ENCODE measurements at regions not wholly inside any gene's neighbourhood (a gene's known extent, or its start where the extent isn't known, plus 50 kb on each side); places are given as distances from the start of the nearest gene placed in this dataset.

DNA sequence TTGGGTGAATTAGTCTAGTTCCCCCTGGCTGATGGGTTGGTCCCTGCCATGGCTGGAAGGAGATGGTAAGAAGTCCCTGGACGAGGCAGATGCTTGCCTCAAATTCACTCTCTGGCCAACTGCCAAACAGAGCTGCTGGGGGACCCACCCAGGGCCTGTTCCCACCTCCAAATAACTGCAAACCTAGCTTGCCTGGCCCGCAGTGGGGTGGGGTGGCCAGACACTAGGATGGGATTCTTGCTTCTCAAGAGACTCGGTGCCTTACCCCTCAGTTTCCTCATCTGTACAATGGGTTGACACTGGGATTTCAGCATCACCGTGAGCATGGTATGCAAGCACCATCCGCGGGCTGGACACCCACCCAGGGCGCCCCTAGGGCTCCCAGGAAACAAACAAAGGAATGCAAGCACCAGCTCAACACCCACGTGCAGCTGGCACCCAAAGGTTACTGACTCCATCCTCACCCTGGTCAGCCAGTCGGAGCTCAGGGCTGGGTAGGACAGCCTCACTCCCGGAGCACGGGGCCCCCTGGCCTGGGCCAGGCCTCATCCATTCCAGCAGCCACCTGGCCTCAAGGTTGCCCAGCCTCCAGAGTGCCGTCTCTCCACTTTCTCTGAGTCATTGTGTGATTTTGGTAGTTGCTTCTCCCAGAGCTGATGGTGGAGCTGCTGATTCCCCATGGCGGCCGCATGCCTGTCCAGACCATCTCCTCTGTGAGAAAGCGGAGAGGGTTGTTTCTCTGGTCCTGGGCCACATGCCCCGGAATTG, 205.2 kb upstream of the RTL1 start:
- DNase-seq (ENCODE audit: low read depth in 2 of 2): no peak

DNA sequence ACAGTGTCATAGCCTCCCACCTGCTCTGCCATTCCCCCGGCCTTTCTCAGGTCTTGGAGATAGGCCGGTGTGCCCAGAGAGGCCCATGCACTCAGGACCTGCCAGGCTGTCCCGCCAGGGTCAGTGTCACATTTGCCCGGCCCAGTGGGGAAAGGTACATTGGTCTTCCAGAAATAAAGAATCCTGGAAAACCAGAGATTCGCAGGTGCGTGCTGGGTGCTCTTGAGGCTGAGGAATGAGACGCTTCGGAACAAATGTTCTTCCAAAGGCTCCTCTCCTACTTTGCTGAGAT, 205.8 kb upstream of the RTL1 start:
- DNase-seq (ENCODE audit: low read depth in 2 of 2): no peak

DNA sequence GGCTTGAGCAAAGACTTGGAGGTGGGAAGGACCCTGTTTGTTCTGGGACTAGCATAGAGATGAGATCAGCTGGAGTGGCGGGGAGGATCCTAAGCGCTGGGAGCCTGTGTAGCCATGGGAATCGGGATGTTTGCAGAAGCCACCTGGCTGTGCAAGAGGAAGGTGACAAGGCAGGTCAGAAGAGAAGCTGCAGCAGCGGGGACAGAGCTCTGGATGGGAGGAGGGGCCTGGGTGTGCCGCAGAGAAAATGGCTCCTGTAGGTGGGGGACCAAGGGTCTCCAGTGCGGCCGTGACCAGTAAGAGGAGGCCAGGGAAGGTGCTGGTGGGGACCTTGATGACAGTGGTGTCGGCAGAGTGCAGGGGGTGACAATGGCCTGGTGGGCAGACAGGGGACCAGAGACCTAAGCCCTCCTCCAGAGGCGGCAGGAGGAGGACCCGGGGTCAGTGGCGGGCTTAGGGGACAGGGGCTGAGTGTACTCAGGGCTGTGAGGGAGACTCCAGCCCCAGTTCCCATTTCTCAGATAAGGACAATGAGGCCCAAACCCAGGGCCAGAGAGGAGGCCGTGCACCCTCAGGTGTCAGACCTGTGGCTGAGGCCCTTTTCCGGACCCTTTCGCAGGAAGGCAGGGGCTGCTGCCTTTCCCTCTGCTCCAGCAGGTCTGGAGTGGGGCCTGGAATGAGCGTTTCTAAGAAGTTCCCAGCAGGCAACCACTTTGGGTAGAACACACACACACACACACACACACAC, 206.6 kb upstream of the RTL1 start:
- no peak for DNase-seq (ENCODE audit: low read depth in 2 of 2)

DNA sequence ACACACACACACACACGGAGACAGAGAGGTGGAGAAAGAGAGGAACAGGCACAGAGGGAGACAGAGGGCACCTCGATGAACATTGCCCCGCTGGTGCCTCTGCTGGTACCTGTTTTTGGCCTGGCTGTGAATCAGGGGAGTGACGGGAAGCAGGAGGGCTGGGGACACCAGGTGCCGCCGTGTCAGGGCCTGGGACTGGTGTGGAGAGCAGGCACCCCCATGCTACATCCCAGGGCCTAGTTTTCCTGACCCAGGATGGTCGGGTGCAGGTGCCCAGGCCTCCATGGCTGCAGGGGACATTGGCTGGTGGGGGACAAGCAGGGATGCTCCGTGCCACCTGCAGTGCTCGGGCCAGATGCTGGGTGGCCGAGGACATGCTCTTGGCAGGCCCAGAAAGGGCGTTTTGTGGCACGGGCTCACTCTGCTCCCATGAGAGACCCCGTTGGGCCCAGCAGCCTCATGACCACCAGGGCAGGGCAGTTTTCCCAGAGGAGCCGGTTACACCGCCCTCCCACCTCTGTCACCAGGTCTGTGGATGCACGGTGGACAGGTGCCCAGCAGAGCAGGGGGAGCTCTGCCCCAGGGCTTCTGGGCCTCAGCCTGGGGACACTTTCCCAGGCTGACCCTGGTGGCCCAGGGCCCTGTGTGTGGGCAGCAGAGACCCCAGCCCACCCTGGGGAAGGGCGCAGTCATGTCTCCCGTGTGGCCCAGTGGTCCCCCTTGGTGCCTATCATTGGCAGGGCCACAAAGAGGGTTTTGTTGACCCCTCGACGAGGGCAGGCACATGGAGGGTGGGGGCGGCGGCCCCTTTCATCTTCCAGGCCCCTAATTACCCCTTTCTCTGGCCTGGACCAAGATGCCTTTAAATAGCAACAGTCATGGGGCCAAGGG, 207.5 kb upstream of the RTL1 start:
- no peak for DNase-seq (ENCODE audit: low read depth in 2 of 2)

DNA sequence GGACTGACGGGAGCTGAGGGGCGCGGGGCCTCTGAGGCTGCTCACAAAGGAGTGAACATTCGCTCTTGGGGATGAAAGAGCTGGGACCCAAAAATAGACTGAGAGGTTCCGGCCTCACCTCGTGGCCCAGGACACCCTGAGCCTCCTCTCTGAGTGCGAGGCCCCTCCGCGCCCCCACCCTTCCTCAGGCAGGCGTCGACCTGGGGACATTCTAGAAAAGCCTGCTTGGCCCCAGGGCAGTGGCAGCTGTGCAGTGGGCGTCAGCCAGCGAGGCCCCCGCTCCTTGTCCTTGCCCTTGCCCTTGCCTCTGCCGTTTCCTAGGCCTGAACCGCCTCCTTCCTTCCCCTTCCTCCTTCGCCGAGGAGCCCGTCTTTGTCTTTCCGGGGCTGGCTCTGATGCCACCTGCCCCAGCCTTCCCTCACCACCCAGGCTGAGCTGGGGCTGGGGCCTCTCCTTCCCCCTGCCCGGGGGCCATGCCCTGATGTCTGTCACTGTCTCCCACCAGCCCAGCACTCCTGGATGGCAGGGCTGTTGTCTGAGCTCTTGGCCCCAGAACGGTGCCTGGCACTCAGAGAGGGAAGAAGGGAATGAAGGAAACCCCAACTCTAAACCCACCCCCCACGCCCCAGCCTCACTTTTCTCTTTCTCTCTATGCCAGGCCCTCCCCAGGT, 208.2 kb upstream of the RTL1 start:
- no peak for DNase-seq (ENCODE audit: low read depth in 2 of 2)

DNA sequence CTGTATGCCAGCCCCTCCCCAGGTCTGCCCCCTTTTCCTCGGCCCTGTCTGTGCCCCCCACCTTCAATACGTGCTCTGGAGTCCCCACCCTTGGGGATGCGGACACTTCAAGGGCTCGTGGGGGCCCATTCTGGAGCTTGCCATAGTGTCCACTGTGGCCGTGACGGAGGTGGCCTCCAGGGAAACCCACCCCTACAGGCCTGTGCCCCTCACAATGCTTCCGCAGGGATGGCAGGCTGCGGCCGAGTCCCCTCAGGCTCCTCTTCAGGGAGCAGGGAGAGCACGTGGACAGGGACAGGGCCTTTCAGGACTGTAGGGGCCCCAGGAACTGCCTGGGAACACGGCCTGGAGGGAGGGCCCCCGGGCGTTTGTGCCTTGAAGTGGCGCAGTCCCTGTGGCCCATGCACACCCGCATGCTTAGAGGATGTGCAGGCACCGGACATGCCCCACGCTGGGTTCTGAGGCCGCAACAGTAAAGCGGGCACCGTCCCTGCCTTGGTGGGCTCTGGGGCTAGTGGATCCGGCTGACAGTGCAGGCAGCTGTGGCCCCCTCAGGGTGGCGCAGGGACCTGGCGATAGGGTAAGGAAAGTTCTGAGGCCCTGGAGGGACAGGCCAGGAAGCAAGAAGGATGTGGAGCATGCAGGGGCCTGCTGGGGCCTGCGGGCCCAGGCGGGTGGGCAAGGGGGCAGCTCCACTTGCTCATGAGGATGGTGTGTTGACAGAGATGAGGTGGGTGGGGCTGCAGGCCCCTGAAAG, 209.0 kb upstream of the RTL1 start:
- no peak for DNase-seq (ENCODE audit: low read depth in 2 of 2)

DNA sequence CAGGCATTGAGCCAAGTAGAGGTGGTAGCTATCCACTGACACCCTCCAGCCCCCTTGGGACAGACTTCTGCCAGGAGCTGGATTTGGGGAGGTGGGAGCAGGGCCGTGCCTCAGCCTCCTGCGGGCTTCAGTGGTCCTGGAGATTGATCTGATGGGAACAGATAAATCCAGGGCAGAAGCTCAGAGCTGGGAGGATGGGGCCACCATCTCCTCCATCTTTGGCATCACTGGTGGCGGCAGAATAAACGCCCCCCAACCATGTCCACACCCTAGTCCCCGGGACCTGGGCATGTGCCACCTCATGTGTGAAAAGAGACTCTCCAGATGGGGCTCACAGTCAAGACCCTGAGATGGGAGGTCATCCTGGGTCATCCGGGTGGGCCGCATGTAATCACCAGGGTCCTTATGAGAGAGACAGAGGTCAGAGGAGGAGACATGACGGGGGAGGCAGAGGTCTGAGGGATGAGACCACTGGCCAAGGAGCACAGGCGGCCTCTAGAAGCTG, 209.6 kb upstream of the RTL1 start:
- DNase-seq (ENCODE audit: low read depth in 2 of 2): no peak

DNA sequence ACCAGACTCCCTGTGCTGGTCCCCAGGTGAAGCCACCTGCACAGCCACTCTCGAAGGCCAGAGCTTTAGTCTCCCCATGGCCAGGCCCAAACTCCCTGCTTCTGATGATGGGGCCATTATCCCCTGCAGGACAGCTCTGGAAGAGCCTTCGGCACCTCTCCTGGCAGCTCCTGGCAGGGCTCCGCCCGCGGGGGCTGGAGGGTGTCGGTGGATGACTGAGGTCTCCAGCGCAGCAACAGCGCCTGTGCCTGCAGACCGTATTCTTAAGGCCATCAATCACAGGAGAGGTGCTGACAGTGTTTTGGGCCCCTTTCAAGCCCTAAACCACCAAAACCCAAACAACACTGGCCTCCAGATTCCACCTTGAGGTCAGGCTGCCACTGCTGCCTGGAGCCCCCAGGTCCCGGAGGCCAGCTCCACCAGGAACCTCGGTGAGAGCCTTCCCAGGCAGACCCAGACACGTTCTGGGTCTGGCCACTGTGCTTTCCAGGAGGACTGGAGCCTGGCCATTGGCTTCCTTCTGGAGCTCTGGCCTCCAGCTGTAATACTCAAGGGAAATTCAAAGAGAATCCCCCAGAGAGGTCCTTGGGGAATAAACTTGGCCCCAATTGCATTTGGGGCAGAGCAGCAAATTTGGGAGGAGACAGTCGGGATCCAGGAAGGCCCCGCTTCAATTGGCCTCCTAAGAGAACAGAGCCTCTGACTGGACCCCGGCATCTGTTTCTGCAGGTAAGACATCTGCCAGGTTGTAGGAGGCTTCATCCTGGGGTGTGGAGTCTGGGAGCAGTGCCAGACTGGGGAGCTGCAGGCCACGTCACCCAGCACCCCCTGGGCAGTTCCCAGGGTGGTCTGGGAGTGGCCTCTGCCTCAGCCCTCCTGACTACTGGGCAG, 210.6 kb upstream of the RTL1 start:
- DNase-seq (ENCODE audit: low read depth in 2 of 2): no peak

DNA sequence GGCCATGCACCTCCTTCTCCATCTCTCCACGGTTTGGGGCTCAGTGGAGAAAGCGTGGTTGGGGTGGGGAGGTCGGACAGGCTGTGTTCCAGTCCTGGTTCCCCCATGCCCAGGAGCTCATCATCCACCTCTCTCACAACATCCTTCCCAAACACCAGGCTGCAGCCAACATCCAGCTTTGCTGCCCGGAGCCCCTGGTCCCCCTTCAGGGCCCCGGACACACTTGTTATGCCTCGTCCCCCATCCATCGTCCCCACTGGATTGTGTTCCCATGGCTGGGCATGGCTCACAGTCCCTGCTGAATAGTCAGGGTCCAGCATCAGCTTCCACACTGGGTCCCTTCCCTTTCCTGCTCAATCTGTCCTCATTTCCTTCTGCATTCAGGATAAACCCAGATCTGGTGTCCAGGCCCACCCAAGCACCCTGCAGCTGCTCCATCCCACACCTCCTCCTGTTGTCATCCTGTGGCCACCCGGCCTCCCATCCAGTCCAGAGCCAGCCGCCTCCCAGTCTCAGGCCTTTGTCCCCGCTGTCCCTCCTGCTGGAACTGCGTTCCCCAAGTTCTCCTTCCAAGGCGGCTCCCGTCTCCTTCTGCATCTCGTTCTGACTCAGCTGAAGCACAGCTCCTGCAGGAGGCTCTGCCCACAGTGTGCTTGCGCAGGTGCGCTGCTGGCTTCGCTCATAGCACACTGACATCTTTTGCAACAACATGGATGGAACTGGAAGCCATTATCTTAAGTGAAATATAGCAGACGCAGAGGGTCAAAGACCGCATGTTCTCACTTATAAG, 211.4 kb upstream of the RTL1 start:
- DNase-seq (ENCODE audit: low read depth in 2 of 2): no peak

DNA sequence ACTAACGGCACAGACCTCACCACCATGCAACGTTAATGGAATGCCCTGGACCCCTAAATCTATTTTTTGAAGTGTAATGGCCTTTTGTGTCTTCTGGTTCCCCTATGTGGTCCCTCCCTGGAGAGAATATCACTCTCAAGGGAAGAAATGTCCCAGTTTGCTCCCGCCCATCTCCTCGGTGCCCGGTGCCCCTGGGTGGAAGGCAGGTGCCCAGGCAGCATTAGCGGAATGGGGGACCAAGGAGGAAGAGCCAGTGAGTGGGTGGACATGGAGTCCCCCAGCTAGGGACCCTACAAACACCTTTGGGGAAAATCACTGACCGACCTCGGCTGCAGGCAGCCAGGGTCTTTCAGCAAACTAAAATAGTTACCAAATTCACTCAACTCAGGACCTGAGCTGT, 212.1 kb upstream of the RTL1 start:
- no peak for DNase-seq (ENCODE audit: low read depth in 2 of 2)

DNA sequence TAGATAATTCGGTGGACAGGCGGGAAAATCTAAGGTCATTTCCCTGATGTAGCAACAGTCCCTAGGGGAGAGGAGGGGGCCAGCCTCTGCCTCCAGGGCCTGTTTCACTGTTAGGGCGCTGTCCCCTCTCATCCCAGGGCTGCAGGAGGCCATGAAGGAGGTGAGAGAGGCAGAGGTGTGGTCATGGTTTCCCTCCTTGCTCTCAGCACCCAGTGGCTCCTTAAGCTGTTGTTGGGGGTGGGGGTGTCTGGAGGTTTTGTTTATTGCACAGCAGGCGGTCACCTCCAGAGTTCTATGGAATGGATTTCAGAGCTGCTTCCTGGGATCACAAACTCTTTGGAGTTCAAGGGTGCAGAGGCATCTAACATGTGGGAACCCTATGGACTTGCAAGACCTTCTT, 212.5 kb upstream of the RTL1 start:
- no peak for DNase-seq (ENCODE audit: low read depth in 2 of 2)

DNA sequence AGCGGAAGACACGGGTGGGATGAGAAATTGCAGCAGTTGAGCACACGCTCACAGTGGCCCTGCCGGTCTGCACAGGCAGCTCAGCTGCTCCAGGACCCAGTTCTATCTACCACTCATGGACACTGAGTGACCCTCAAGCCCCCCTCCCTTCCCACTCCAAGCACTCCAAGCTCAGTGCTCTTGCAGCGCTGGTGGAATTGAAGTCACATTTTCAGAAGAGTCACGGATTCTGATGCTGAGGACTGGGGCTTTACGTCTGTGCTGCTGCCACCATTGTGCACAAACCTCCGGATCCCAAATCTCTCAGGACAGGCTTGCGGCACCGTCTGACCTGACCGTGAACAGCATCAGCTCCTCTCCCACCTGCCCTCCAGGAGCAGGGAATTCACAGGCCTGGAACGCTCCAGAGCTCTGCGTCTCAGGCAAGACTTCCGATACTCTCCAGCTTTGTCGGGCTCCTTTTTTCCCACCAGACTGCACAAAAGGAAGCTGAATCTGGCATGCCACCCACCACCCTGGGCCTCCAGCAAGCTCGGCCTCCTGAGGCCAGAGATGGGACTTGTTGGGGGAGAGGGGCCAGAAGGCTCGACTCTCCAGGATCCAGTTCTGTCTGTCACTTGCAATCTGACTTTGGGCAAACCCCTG, 213.1 kb upstream of the RTL1 start:
- no peak for DNase-seq (ENCODE audit: low read depth in 2 of 2)

DNA sequence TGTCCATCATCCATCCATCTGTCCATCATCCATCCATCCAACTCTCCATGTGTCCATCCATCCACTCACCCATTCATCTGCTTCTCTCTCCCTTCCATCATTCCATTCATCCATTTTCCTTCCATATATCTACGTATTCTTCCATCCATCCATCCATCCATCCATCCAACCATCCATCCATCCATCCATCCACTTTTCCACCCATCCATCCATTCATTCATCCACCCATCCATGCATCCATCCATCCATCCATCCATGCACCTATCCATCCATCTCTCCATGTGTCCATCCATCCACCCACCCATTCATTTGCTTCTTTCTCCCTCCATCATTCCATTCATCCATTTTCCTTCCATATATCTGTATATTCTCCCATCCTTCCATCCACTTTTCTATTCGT, 214.0 kb upstream of the RTL1 start:
- no peak for DNase-seq (ENCODE audit: low read depth in 2 of 2)

DNA sequence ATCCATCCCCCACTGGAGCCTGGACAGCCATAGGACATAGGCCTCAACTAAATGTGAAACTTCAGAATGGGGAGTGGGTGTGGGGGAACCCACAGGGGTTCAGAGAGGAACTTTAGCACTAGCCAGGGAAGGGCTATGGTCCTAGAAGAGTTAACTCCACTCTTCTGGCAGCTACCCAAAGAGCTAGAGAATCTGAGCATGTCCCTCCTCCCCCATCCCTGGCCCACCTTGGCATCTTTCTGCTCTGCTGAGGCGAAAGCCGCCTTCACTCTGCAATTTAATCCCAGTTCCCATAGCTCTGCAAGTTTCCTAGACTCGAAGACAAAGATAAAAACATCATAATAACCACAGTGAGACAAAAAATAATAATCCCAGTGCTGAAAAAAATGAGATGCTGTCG, 214.7 kb upstream of the RTL1 start:
- DNase-seq (ENCODE audit: low read depth in 2 of 2): no peak

DNA sequence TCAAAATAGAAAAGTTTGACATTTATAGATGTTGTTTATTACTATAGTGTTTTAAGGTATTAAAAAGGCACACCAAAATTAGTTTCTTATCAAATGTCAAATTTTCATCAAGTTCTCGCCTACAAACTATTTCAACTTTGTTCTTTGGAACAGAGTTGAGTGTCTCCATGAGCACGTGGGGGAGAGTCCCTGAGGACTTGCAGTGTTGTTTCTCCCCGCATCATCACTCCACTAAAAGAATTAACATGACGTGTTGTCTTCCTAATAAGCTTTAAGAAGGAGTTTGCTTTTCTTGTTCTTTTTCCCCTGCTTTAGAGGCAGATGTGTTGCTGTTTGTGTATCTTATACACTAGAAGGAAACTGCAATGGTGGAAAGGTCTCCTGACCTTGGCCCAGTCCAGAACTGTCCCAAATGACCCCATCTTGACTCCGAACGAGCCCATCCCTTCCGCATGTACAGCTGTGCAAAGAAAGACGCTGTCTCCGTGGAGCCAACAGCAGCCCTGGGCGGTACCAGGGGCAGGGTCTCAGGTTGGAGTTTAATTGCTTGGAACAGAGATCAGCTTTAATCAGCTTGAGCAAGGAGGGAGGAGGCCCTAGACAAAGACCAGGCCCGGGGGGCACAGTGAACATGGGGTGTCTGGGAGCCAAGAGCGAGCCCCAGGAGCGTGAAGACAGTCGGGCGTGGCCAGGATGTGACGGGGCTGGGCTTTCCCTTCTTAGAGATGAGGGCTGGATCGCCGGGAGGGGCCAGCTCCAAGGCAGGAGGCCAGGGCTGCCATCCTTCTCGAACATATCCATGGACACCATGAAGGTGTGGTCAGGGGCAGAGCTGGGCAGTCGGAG, 215.4 kb upstream of the RTL1 start:
- no peak for DNase-seq (ENCODE audit: low read depth in 2 of 2)

DNA sequence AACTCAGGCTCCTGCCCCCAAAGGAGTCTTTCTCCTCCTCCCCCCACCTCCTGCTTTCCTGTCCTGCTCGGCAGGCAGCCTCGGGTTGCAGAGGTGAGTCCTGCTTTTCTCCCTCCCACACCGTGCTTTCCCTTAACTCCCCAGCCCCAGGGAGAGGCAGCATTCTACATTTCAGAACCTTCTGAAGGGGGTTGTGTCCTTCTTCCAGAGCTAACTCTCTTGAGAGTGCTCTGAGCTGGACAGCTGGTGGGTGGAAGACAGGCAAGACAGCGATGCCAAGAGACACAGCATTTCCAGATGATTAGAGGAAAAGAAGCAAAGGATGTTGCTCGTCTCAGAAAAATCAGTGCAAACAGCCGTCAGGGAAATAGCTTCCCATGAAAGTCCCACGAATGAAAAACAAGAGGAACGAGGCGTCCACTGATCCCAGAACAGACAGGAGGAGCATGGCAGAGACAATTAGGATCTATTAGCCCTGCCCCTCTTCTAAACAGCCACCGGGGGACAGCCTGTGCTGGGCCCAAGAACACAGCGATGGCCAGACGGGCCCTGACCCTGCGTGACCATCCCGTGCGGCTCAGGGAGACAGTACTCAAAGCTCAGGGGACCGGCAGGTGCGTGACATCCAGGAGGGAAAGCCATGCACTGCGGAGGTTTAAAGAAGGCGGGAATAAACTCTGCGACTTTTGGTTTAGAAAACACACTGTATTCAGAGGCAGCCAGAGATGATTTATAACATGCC, 216.5 kb upstream of the RTL1 start:
- no peak for DNase-seq (ENCODE audit: low read depth in 2 of 2)
